ENCODE measurements at regions not wholly inside any gene's neighbourhood (a gene's known extent, or its start where the extent isn't known, plus 50 kb on each side); places are given as distances from the start of the nearest gene placed in this dataset.
"Not testable (repeated sequence)": the region's sequence is repeated elsewhere in the genome, so short reads cannot be mapped to it uniquely, and the experiment has no call there.

DNA sequence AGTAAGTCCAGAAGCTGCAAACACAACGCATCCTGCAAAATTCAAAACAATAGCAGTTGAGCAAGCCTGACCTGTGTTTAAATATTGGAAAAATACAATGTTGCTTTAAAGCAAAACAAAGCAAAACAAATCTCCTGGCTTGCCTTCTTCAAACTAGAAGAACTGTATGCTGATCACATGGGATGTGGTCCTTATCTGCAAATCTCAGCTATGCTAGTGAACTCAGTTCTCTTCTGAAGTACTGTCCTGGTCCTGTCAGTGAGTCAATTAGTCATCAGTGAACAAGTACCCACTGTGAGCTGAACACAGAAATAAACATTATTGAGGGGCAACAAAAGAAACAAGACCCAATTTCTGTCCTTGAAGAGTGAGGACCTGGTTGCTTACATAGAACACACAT lies 522.5 kb downstream of the SMARCA1 start:
- TF ChIP-seq CTCF (conservative IDR thresholded peaks at IDR 0.05; ENCODE audit: low read length): no peak
- H3K4me3 ChIP-seq (ENCODE audit: low read length): no peak overlapping the region
- DNase-seq (ENCODE audit: low read depth): no peak

- H3K4me3 ChIP-seq (ENCODE audit: low read length): no peak overlapping the region
- no peak for TF ChIP-seq CTCF (conservative IDR thresholded peaks at IDR 0.05; ENCODE audit: low read length)
- DNase-seq (ENCODE audit: low read depth): no peak
Measured at GRCh38 chrX:129000018-129000417, 523.3 kb downstream of the SMARCA1 start.

GRCh38 chrX:128992107-128992971 lies 531.0 kb downstream of the SMARCA1 start:
- no peak for TF ChIP-seq CTCF (conservative IDR thresholded peaks at IDR 0.05; ENCODE audit: low read length)
- no peak for DNase-seq (ENCODE audit: low read depth)
- H3K4me3 ChIP-seq (ENCODE audit: low read length): no peak overlapping the region

- H3K4me3 ChIP-seq (ENCODE audit: low read length): no peak overlapping the region
- TF ChIP-seq CTCF (conservative IDR thresholded peaks at IDR 0.05; ENCODE audit: low read length): no peak
- no peak for DNase-seq (ENCODE audit: low read depth)
Measured at GRCh38 chrX:128975745-128976144, 547.5 kb downstream of the SMARCA1 start.

DNA sequence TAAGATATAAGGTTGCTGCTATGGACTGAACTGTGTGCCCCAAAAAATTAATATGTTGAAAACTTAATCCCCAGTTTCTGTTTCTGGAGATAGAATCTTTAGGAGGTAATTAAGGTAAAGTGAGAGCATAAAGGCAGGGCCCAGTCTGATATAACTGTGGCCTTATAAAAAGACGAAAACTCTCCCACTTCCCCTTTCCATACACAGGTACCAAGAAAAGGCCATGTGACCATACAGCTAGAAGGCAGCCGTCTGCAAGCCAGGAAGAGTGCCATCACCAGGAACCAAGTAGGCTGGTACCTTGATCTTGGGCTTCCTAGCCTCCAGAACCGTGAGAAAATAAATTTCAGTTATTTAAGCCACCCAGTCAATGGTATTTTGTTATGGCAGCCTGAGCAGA lies 550.3 kb downstream of the SMARCA1 start:
- DNase-seq (ENCODE audit: low read depth): no peak
- no peak overlapping the region for H3K4me3 ChIP-seq (ENCODE audit: low read length)
- TF ChIP-seq CTCF (conservative IDR thresholded peaks at IDR 0.05; ENCODE audit: low read length): no peak

- TF ChIP-seq CTCF (conservative IDR thresholded peaks at IDR 0.05; ENCODE audit: low read length): no peak
- H3K4me3 ChIP-seq (ENCODE audit: low read length): no peak overlapping the region
- DNase-seq (ENCODE audit: low read depth): no peak
Measured at GRCh38 chrX:128961290-128961689, 562.0 kb downstream of the SMARCA1 start.

DNA sequence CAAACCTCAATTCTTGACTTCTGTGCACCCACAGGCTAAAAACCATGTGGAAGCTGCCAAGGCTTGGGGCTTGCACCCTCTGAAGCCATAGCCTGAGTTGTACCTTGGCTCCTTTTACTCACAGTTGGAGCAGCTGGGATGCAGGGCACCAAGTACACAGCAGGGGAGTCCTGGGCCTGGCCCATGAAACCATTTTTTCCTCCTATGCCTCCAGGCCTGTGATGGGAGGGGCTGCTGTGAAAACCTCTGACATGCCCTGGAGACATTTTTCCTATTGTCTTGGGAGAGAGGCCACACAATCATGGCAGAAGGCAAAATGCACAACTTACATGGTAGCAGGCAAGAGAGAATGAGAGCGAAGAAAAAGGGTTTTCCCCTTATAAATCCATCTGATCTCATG lies 568.6 kb downstream of the SMARCA1 start:
- DNase-seq (ENCODE audit: low read depth); H3K4me3 ChIP-seq (ENCODE audit: low read length): not testable (repeated sequence)

Measured in AG10803 (cell line).